PFSK-1 (cell line): ENCODE measurements at regions not wholly inside any gene's neighbourhood (a gene's known extent, or its start where the extent isn't known, plus 50 kb on each side); places are given as distances from the start of the nearest gene placed in this dataset.

Experiments used
- POLR2AphosphoS5 ChIP-seq: IDR thresholded peaks from 2 replicates; pipeline ENCODE4 v1.6.1; 2012; ENCODE audit warnings: low read depth, mild to moderate bottlenecking, control low read depth, low read length, moderate library complexity
- REST ChIP-seq, 2 experiments: IDR thresholded peaks; 2 replicates each; pipeline versions ENCODE4 v1.6.1 to v1.8.0; 2011 to 2012; ENCODE audit warnings: low read depth in 2 of 2, low read length in 2 of 2, control low read depth in 1 of 2, inconsistent platforms in 1 of 2, mild to moderate bottlenecking in 1 of 2, moderate library complexity in 1 of 2; ENCODE audit not compliant: insufficient read depth in 1 of 2
- TAF1 ChIP-seq: IDR thresholded peaks from 2 replicates; pipeline ENCODE4 v1.6.1; 2012; ENCODE audit warnings: low read length, control low read depth, borderline replicate concordance; ENCODE audit not compliant: insufficient read depth

DNA sequence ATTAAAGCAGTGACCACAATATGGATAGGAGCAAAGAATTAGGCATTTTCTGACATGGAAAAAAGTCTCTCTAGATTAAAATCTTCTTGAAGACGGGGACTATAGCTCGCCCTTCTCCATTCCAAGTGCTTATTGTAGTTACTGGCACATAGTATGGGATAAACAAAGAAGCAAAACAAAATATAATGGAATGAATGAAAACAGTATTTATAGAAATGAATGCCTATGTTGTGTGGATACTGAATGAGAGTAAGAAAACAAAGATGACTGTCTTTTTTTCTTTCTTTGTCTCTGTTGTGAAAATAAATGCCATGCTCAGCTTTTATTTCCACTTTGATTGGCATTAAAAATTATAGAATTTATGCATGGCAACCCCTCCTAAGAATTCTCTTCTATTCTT, 1414.3 kb upstream of the ACO1 start:
- TF ChIP-seq POLR2AphosphoS5 (no peak), TAF1 (no peak), REST (IDR thresholded peaks at IDR 0.05; ENCODE audit: insufficient read depth in 1 of 2, low read depth in 2 of 2, low read length in 2 of 2) (no peak)
